ENCODE measurements at regions not wholly inside any gene's neighbourhood (a gene's known extent, or its start where the extent isn't known, plus 50 kb on each side); places are given as distances from the start of the nearest gene placed in this dataset.

- H4K5ac ChIP-seq (ENCODE audit: insufficient read length, low read depth, low read length), result no peak overlapping the region
- H3K4me3 Mint-ChIP-seq, result no peak overlapping the region
- H3K23me2 ChIP-seq (ENCODE audit: insufficient read length, low read depth, low read length, poor library complexity, severe bottlenecking), result no peaks in the 10 kb centered on the region
- no peak overlapping the region for H2BK20ac ChIP-seq (ENCODE audit: low read depth, low read length, poor library complexity, severe bottlenecking)
- H4K8ac ChIP-seq (replicated peaks; ENCODE audit: insufficient read length, low read depth, low read length), result no peak overlapping the region
- peak overlapping the region in 1 of 3 experiments; percentile 45; a peak in 1 of 7 replicates for H3K27ac Mint-ChIP-seq
- H2AK5ac ChIP-seq (ENCODE audit: insufficient read length, low read length), result no peak overlapping the region
- no peak overlapping the region for H2BK5ac ChIP-seq (ENCODE audit: insufficient read length, low read length)
- no peaks in the 10 kb centered on the region for H3K79me2 ChIP-seq (ENCODE audit: insufficient read depth, low read length)
- H3K23ac ChIP-seq (ENCODE audit: insufficient read length, low read depth, low read length), result no peak overlapping the region
- H2BK15ac ChIP-seq (ENCODE audit: low read depth, low read length), result no peak overlapping the region
- H3K18ac ChIP-seq (ENCODE audit: insufficient read length, low read depth, low read length), result no peak overlapping the region
- H3K79me1 ChIP-seq (ENCODE audit: insufficient read depth, low read depth, low read length, poor library complexity, severe bottlenecking), result no peaks in the 10 kb centered on the region
- no peak overlapping the region for H3K56ac ChIP-seq (ENCODE audit: insufficient read length, low read depth, low read length)
- H3K4me1 Mint-ChIP-seq, result peaks cover 8 to 20% of the 10 kb centered on the region in 2 experiments
- no peaks in the 10 kb centered on the region for H3K27me3 ChIP-seq (ENCODE audit: insufficient read depth, low read length)
- peaks cover 4% of the 10 kb centered on the region for H3K27me3 Mint-ChIP-seq (ENCODE audit: low read depth)
- no peak overlapping the region for H3K27ac ChIP-seq (ENCODE audit: insufficient read length, low read depth, low read length)
- H2BK120ac ChIP-seq (ENCODE audit: low read depth, low read length, poor library complexity, severe bottlenecking), result no peak overlapping the region
- no peak overlapping the region for H3K9ac ChIP-seq (ENCODE audit: extremely low read depth, insufficient read length, low read length)
- DNase-seq, result no peak
- H2AFZ ChIP-seq (ENCODE audit: low read length), result no peak overlapping the region
- no peak overlapping the region for H2BK12ac ChIP-seq (ENCODE audit: insufficient read length, low read depth, low read length)
- no CpG with 5 or more reads among the region's 5 CpGs for WGBS (ENCODE audit: extremely low coverage, insufficient read length, low lambda C conversion rate)
- peaks cover 2% of the 10 kb centered on the region; the same call in 1 of the 2 replicates for H3K4me1 ChIP-seq (ENCODE audit: insufficient read depth, low read length)
- H3K9me3 Mint-ChIP-seq, result no peaks in the 10 kb centered on the region
- no peak overlapping the region for H3T11ph ChIP-seq (ENCODE audit: low read length)
- no peaks in the 10 kb centered on the region for H3K36me3 Mint-ChIP-seq (ENCODE audit: insufficient read depth in 1 of 3, low read depth in 3 of 3)
- H4K91ac ChIP-seq (ENCODE audit: insufficient read length, low read depth, low read length), result no peak overlapping the region
- H3K4me2 ChIP-seq (ENCODE audit: insufficient read depth, insufficient read length, low read length), result no peak overlapping the region
- H3K4ac ChIP-seq (ENCODE audit: low read depth, low read length), result no peak overlapping the region
- no peaks in the 10 kb centered on the region for H4K20me1 ChIP-seq (ENCODE audit: control insufficient read depth, insufficient read depth, insufficient read length)
- H3K14ac ChIP-seq (ENCODE audit: insufficient read depth, low read length), result no peak overlapping the region; the same call in 1 of the 2 replicates
- H3K9me3 ChIP-seq (ENCODE audit: control insufficient read depth, low read depth, low read length), result no peaks in the 10 kb centered on the region
- TF ChIP-seq CTCF (conservative IDR thresholded peaks at IDR 0.05), result no peak
Measured at GRCh38 chr2:104909317-104909716, 55.4 kb downstream of the POU3F3 start.
